ENCODE measurements at regions not wholly inside any gene's neighbourhood (a gene's known extent, or its start where the extent isn't known, plus 50 kb on each side); places are given as distances from the start of the nearest gene placed in this dataset.
"Not testable (repeated sequence)": the region's sequence is repeated elsewhere in the genome, so short reads cannot be mapped to it uniquely, and the experiment has no call there.

DNA sequence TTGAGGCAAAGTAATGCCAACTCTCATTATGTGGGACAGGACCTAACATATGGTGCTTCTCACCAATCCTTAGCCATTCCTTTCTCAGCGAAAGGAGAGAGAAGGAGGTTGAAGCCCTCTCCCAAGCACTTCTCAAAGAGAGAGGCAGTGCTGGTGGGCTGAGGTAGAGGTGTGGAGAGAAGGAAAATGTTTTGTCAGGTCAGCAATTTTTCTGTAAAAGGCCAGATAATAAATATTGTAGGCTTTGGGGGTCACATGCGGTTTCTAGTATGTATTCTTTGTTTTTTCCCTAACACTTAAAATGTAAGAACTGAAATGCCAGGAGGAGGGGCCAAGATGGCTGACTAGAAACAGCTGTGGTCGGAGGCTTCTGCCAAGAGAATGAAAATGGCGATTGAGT lies 225.0 kb upstream of the NPY start:
- no peak for DNase-seq (ENCODE audit: low spot score)
- H3K4me3 Mint-ChIP-seq: no peak overlapping the region
- H3K27me3 Mint-ChIP-seq: peaks cover 6 to 26% of the 10 kb centered on the region in 2 donors
- no peaks in the 10 kb centered on the region for H3K36me3 Mint-ChIP-seq
- no peaks in the 10 kb centered on the region for H3K9me3 Mint-ChIP-seq
- no peak overlapping the region for H3K27ac Mint-ChIP-seq
- no peaks in the 10 kb centered on the region for H3K4me1 Mint-ChIP-seq (ENCODE audit: low read depth in 2 of 2)
- no peak for ATAC-seq

DNA sequence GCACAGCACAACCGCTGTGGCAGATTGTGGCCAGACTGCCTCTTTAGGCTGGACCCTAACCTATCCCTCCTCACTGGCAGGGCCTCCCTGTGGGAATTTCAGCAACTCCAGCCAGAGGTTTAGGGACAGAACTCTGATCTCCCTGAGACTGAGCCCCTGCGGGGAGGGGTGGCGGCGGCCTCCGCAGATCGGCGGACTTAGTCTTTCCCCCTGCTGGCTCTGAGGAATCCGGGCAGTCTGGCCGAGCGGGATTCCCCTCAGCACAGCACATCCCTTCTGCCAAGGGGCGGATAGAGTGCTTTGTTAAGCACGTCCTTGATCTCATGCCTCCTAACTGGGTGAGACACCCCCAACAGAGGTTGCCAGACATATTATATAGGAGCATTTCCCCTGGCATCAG lies 224.2 kb upstream of the NPY start:
- DNase-seq (ENCODE audit: low spot score) (no peak), ATAC-seq (no peak)
- Mint-ChIP-seq H3K4me3 (no peak overlapping the region), H3K9me3 (no peaks in the 10 kb centered on the region), H3K36me3 (no peaks in the 10 kb centered on the region), H3K4me1 (ENCODE audit: low read depth in 2 of 2) (no peaks in the 10 kb centered on the region), H3K27me3 (peaks cover 2 to 17% of the 10 kb centered on the region in 2 donors), H3K27ac (no peak overlapping the region)

GRCh38 chr7:24063721-24064120 lies 220.3 kb upstream of the NPY start:
- Mint-ChIP-seq H3K9me3 (no peaks in the 10 kb centered on the region), H3K4me1 (ENCODE audit: low read depth in 2 of 2) (no peaks in the 10 kb centered on the region), H3K27me3 (peaks cover 0 to 6% of the 10 kb centered on the region in 2 donors), H3K27ac (no peak overlapping the region), H3K4me3 (no peak overlapping the region), H3K36me3 (no peaks in the 10 kb centered on the region)
- DNase-seq (ENCODE audit: low spot score) (no peak), ATAC-seq (no peak)

DNA sequence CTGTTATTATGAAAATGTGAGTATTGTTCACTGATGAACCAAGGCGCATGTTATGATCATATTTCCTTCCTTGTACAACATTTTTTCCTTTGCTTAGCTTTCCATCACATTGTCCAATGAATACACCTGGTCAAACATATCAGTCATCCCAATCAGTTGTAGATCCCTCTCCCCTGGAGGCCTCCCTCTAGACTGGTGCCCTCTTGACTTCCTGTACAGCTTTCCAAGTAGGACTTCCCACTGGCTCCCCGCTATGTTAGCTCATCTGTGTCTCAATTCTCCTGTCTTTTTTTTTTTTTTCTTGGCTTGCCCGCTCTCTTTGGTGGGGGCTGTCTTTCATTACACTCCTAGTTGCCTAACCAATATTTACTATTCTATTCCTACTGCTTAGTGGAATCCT lies 214.2 kb upstream of the NPY start:
- no peaks in the 10 kb centered on the region for H3K36me3 Mint-ChIP-seq
- DNase-seq (ENCODE audit: low spot score) (no peak), ATAC-seq (no peak)
- H3K9me3 Mint-ChIP-seq: no peaks in the 10 kb centered on the region
- no peaks in the 10 kb centered on the region for H3K4me1 Mint-ChIP-seq (ENCODE audit: low read depth in 2 of 2)
- peaks cover 3 to 19% of the 10 kb centered on the region in 2 donors for H3K27me3 Mint-ChIP-seq
- H3K4me3 Mint-ChIP-seq: no peak overlapping the region
- no peak overlapping the region for H3K27ac Mint-ChIP-seq

DNA sequence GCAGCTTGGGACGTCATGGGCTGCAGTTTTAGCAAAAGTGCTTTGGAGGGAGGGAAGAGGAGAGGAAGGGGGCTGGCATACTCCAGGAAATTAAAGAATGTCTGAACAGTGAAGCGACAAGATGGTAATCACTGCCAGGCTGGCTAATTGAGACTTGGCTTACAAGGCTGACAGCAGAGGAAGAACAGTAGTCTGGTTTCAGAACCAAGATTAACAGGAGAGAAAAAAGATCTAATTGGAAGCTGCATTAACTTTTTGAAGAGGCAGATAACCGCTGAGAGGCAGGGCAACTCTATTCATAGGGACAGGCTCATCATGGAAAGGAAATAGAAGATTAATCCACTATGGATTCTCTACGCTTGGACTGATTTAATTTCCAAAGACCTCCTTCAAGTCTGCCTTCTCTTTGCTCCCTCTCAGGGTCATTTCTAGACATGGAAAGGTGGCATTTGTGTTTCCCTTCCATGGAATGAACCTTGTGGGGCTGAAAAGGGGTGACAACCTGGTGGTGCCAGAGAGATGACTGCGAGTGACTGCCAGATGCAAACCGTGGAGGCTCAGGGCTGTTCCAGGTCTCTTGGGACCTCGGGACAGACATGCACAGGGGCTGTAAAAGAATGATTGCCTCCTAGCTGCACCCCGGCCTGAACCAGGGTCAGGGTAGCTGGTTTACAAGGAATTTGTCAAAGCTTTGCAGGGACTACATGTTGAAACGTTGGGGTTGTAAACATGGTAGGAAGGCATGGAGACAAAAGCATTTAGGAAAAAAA lies 210.2 kb upstream of the NPY start:
- Mint-ChIP-seq H3K9me3 (no peaks in the 10 kb centered on the region), H3K27ac (no peak overlapping the region)

GRCh38 chr7:24075426-24075810 lies 208.6 kb upstream of the NPY start:
- no peaks in the 10 kb centered on the region for H3K36me3 Mint-ChIP-seq
- no peak overlapping the region for H3K4me3 Mint-ChIP-seq
- no peaks in the 10 kb centered on the region for H3K9me3 Mint-ChIP-seq
- DNase-seq (ENCODE audit: low spot score) (no peak), ATAC-seq (no peak)
- no peak overlapping the region for H3K27ac Mint-ChIP-seq
- no peaks in the 10 kb centered on the region for H3K4me1 Mint-ChIP-seq (ENCODE audit: low read depth in 2 of 2)
- H3K27me3 Mint-ChIP-seq: peaks cover 5 to 16% of the 10 kb centered on the region in 2 donors

More for the DNA sequence above, 210.2 kb upstream of the NPY start:
- H3K27me3 Mint-ChIP-seq: peaks cover 5 to 23% of the 10 kb centered on the region in 2 donors
- H3K4me1 Mint-ChIP-seq (ENCODE audit: low read depth in 2 of 2): no peaks in the 10 kb centered on the region
- no peaks in the 10 kb centered on the region for H3K36me3 Mint-ChIP-seq
- no peak for ATAC-seq
- DNase-seq (ENCODE audit: low spot score): no peak
- no peak overlapping the region for H3K4me3 Mint-ChIP-seq

DNA sequence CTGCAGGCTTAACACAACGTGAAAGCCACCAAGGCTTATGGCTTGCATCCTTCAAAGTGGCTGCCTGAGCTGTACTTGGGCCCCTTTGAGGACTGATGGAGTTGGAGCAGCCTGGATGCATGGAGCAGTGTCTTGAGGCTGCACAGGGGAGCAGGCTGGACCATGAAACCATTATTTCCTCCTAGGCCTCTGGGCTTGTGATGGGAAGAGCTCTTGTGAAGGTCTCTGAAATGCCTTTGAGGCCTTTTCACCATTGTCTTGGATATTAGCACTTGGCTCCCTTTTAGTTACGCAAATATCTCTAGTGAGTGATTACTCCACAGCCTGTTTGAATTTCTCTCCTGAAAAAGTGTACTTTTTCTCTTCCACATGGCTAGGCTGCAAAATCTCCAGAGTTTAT lies 201.2 kb upstream of the NPY start:
- peaks cover 5% of the 10 kb centered on the region for H3K9me3 Mint-ChIP-seq
- H3K4me3 Mint-ChIP-seq: no peak overlapping the region
- no peaks in the 10 kb centered on the region for H3K36me3 Mint-ChIP-seq
- DNase-seq (ENCODE audit: low spot score): no peak
- no peak for ATAC-seq
- H3K27me3 Mint-ChIP-seq: peaks cover 0 to under 1% of the 10 kb centered on the region in 2 donors
- no peak overlapping the region for H3K27ac Mint-ChIP-seq
- H3K4me1 Mint-ChIP-seq (ENCODE audit: low read depth in 2 of 2): no peaks in the 10 kb centered on the region

DNA sequence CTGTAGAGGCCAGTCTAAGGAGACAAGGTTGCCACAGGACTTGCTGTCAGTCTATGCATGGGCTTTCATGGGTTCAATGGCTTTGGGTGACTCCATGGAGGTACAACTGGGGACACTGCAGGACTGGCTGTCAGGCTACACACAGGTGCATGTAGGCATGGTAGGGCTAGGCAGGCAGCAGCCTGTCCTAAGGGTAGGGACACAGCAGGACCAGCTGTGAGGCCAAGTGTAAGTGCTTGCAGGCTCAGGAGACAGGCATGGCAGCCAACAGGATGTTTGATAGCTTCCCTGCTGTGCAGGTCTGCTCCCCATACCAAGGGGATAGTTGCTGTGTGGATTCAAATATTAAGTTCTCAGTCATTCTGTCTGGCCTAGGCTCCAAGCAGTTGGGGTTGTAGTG lies 181.0 kb upstream of the NPY start:
- DNase-seq (ENCODE audit: low spot score): no peak
- no peaks in the 10 kb centered on the region for H3K4me1 Mint-ChIP-seq (ENCODE audit: low read depth in 2 of 2)
- H3K36me3 Mint-ChIP-seq: peaks cover 4% of the 10 kb centered on the region
- peak in 1 of 2 donors; percentile 59 for ATAC-seq
- H3K4me3 Mint-ChIP-seq: no peak overlapping the region
- peaks cover 5 to 7% of the 10 kb centered on the region in 2 donors for H3K27me3 Mint-ChIP-seq
- H3K27ac Mint-ChIP-seq: no peak overlapping the region
- H3K9me3 Mint-ChIP-seq: peaks cover 4% of the 10 kb centered on the region

- Mint-ChIP-seq H3K4me1 (ENCODE audit: low read depth in 2 of 2) (no peaks in the 10 kb centered on the region), H3K27me3 (peaks cover 17% of the 10 kb centered on the region in 2 donors), H3K27ac (no peak overlapping the region), H3K9me3 (no peaks in the 10 kb centered on the region), H3K36me3 (no peaks in the 10 kb centered on the region), H3K4me3 (no peak overlapping the region)
- DNase-seq (ENCODE audit: low spot score) (no peak), ATAC-seq (no peak)
Observed at GRCh38 chr7:24108906-24109376, 175.0 kb upstream of the NPY start.

DNA sequence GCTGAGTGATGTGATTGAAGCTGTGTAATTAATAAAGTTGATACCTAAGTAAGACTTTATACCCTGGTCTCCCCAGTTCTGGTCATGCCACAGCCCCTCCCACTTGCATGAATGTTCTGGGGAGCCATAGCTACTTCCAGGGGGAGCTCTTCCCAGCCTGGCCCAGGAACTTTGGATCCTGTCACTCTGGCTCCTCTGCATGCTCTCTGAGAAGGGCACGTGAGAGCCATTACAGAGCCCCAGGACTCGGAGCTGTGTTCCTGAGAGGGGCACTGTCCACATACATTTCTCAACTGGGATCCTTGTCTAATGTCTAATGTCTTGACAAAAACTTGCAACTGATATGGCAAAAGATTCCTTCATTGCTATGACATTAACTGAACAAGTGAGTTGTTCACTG lies 173.9 kb upstream of the NPY start:
- ATAC-seq (no peak), DNase-seq (ENCODE audit: low spot score) (no peak)
- Mint-ChIP-seq H3K36me3 (no peaks in the 10 kb centered on the region), H3K27ac (no peak overlapping the region), H3K27me3 (peaks cover 15 to 18% of the 10 kb centered on the region in 2 donors), H3K4me1 (ENCODE audit: low read depth in 2 of 2) (no peaks in the 10 kb centered on the region), H3K9me3 (no peaks in the 10 kb centered on the region), H3K4me3 (no peak overlapping the region)

GRCh38 chr7:24113506-24113905 lies 170.5 kb upstream of the NPY start:
- H3K36me3 Mint-ChIP-seq: no peaks in the 10 kb centered on the region
- H3K4me3 Mint-ChIP-seq: no peak overlapping the region
- no peak overlapping the region for H3K27ac Mint-ChIP-seq
- H3K4me1 Mint-ChIP-seq (ENCODE audit: low read depth in 2 of 2): no peaks in the 10 kb centered on the region
- H3K9me3 Mint-ChIP-seq: no peaks in the 10 kb centered on the region
- ATAC-seq (no peak), DNase-seq (ENCODE audit: low spot score) (no peak)
- peaks cover 14 to 27% of the 10 kb centered on the region in 2 donors for H3K27me3 Mint-ChIP-seq

GRCh38 chr7:24115661-24116060 lies 168.3 kb upstream of the NPY start:
- Mint-ChIP-seq H3K9me3 (no peaks in the 10 kb centered on the region), H3K36me3 (no peaks in the 10 kb centered on the region), H3K27ac (no peak overlapping the region), H3K4me1 (ENCODE audit: low read depth in 2 of 2) (no peaks in the 10 kb centered on the region), H3K4me3 (no peak overlapping the region), H3K27me3 (peaks cover 17 to 18% of the 10 kb centered on the region in 2 donors)
- DNase-seq (ENCODE audit: low spot score): no peak
- no peak for ATAC-seq

- H3K27me3 Mint-ChIP-seq: peaks cover 12 to 17% of the 10 kb centered on the region in 2 donors
- ATAC-seq; H3K4me3 Mint-ChIP-seq; H3K9me3 Mint-ChIP-seq; DNase-seq (ENCODE audit: low spot score); H3K4me1 Mint-ChIP-seq (ENCODE audit: low read depth in 2 of 2); H3K27ac Mint-ChIP-seq; H3K36me3 Mint-ChIP-seq: not testable (repeated sequence)
Observed at GRCh38 chr7:24117903-24118499, 166.0 kb upstream of the NPY start.

- H3K27ac Mint-ChIP-seq: no peak overlapping the region
- no peaks in the 10 kb centered on the region for H3K9me3 Mint-ChIP-seq
- no peak overlapping the region for H3K4me3 Mint-ChIP-seq
- peaks cover 12 to 24% of the 10 kb centered on the region in 2 donors for H3K27me3 Mint-ChIP-seq
- no peaks in the 10 kb centered on the region for H3K4me1 Mint-ChIP-seq (ENCODE audit: low read depth in 2 of 2)
- no peak for ATAC-seq
- H3K36me3 Mint-ChIP-seq: no peaks in the 10 kb centered on the region
- DNase-seq (ENCODE audit: low spot score): no peak
Observed at GRCh38 chr7:24119852-24120251, 164.1 kb upstream of the NPY start.

All from natural killer cell treated with Interleukin-12 subunit alpha and Interleukin-12 subunit beta and Interleukin-15 and Interleukin-18, amount 100 ng/mL, for 72 hours (primary cell).